Bone marrow (tissue), 2 donors: ENCODE measurements at regions not wholly inside any gene's neighbourhood (a gene's known extent, or its start where the extent isn't known, plus 50 kb on each side); places are given as distances from the start of the nearest gene placed in this dataset.
"Not testable (repeated sequence)": the region's sequence is repeated elsewhere in the genome, so short reads cannot be mapped to it uniquely, and the experiment has no call there.

ENCODE experiments used
- DNase-seq, 2 donors: peaks; one replicate each; lab custom pipeline; 2025; lab: John Stamatoyannopoulos, UW

- no peak for DNase-seq
Observed at GRCh38 chr5:8720506-8720905, 825.4 kb downstream of the SEMA5A start.

DNA sequence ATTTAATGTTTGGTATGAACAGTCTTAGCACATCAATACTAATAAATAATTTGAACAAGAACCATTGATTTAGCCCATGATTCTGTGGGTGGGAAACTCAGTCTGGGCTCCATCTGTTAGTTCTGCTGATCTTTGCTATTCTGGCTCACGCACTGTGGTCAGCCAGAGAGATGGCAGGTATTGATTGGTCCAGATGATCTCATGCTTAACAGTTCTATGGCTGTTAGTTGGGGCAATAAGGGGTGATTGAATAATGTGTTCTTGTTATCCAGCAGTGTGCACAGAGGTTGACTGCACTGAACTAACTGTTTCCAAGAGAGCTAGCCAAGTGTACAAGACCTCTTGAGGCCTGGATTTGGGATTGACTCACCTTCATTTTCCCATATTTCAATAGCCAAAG lies 824.3 kb downstream of the SEMA5A start:
- DNase-seq: no peak

DNA sequence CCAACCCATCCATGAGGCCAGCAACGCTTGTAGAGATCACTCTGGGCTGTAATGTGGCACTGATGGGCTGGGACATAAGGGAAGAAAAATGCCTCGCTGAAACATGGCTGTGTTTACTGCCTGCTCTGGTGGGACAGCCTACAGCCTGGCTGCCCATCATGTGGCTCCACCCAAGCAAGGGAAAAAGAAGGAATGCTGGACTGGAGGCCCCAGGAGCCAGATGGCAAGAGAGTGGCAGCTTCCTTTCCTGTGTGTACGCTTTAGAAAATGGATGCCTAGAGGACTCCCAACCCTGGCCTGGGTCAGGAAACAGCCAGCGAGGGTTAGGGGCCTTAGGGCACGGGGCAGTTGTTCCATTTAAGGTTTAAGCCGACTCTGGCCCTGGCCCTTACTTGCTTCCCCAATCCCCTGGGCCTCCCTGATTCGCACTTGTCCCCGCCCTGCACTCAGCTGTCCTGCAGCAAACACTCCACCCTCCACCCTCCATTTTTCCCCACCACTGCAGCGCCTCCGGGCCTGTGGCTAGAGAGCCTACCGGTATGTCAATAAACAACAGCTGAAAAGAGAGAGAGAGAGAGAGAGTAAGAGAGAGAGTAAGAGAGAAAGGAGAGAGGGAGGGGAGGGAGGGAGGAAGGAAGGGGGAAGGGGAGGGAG lies 819.4 kb downstream of the SEMA5A start:
- no peak for DNase-seq

DNA sequence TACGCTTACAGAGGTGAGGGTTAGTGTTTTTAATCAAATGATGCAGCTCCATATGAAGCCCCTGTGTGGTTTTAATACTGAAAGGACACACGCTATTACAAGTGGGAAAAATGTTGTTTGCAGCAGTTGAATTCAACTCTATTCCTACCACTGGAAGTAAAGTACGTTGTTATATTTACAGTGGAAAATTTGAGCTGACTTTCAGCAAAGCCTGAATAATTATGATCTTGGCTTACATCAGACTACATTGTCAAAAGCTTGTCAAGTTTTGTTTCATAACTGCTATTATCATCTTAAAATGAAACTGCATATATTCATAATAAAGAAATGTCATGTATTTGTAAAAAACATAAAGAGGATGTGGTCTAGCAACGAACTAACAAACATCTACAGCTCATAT lies 818.5 kb downstream of the SEMA5A start:
- no peak for DNase-seq

DNA sequence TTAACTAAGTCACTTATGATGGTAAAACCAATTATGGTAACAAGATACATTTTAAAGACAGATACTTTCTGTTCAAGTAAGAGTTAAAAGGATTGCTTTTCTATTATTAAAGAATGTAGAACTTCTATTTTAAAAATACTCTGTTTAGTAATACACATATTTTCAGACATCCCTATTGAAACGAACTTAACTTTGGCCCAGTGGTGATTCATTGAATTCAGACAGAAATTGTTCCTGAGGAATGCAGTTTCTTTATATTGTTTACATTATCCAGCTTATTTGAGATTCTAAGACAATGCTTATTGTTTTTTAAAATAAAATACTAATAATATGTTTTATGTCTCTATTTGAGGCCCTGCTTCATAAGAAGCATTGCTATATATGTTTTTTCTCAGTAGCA lies 816.4 kb downstream of the SEMA5A start:
- no peak for DNase-seq

DNA sequence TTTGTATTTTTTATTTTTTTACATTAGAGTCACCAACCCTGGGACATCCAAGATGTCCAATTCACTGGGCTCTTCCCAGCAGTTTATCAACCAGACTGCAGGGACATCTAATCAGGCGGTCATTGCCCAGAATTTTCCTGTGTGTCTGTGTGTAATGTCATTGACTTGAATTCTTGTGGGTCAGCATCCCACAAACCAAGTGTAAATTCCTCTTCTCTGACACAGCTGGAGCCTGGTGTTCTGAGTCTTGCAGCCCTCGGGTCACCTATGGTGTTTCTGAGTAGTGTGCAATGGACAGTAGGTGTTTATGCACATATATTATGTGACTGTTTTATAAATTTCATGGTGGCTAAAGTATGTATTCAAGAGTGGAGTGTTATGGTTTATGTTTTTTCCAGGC lies 815.7 kb downstream of the SEMA5A start:
- no peak for DNase-seq

- DNase-seq: not testable (repeated sequence)
Observed at GRCh38 chr5:8731110-8731509, 814.8 kb downstream of the SEMA5A start.

DNA sequence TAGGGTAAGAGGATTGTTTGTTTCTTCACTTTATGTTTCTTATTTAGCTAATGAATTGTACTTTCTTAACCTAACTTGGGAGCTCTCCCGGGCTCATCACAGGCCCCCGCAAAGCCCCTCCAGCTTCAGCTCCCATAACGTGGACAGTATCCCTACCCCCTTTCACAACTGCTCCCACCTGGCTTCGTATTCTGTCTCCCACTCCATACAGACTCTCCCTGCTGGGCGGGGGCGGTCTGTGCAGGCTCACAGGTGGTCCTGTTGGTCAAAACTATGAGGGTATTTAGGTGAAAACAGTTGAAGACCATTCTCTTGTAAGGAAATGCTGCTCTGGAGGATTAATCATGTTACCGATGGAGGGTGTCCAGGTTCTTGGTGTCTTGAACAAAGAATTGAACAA lies 805.3 kb downstream of the SEMA5A start:
- no peak for DNase-seq

DNA sequence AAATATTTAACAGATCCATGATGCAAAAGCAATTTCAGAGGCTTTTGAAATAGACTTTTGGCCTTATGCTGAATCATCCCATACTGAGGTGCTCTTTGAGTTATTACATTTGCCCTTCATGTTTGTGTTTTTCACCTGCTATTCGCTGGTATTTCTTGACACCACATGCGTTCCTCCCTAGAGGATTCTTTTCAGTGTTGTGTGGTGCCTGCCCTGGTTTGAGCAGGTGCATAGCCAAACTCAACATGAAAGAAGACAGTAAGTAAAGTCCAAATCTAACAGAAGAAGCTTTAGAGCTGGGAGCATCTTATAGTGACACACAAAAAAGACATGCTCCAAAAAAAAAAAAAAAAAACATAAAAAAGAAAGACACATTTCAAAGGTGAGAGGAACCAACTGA lies 796.3 kb downstream of the SEMA5A start:
- DNase-seq: no peak

- no peak for DNase-seq
Observed at GRCh38 chr5:8750100-8750499, 795.8 kb downstream of the SEMA5A start.

GRCh38 chr5:8751971-8752370 lies 793.9 kb downstream of the SEMA5A start:
- DNase-seq: no peak

- DNase-seq: no peak
Observed at GRCh38 chr5:8752595-8752994, 793.3 kb downstream of the SEMA5A start.

- no peak for DNase-seq
Observed at GRCh38 chr5:8756498-8757084, 789.3 kb downstream of the SEMA5A start.

- DNase-seq: no peak
Observed at GRCh38 chr5:8765886-8766285, 780.0 kb downstream of the SEMA5A start.

DNA sequence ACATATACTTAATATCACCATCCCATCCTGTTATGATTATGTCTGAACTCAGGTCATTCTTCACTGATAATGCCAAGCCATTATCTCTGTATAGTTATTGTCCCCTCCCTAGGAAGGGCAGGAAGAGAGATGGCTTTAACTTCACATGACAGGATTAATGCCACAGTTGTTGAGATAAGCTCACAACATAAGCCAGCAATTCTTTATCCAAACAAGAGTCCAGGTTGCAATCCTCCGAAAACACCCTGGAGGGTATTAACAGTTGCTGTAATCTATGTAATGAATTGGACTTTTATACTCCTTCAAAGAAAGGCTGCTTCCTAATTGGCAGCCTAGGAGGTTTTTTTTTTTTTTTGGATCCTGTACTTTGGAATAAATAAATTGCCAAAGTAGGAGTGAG lies 779.4 kb downstream of the SEMA5A start:
- DNase-seq: no peak

DNA sequence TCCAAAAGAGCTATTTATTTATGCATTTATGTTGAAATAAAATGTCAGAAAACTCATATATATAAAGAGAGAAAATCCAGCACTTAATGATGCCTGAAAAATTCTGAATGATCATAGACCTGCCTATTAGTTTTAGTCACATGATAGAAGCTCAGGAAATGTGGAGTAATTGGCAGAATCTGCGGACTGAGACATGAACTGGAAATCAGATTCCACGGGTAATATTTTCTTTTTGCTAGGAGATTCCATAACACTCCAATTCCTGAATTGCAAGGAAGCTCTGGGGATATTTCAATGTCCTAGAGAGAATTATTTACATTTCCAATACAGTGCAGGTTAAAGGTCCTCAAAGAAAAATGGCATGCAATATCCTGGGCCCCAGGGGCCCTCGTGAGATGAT lies 778.8 kb downstream of the SEMA5A start:
- no peak for DNase-seq

GRCh38 chr5:8767746-8768145 lies 778.1 kb downstream of the SEMA5A start:
- no peak for DNase-seq

DNA sequence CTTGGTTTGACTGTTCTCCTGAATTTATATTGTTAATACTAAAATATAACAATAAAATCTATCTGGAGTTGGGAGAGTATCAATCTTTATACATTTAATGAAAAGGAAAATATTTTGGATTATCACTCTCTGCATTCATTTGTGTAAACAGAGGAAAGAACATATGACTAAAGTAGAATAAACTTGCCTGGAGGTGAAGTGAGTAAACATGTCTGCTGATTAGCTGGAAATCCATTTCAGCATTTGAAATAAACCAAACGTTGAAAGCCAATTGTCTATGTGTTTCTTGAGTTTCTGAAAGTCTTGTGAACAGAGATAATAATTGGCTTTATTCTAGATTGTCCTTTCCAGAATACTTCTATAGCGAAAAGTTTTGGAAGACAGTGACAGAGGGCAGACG lies 776.2 kb downstream of the SEMA5A start:
- DNase-seq: no peak

DNA sequence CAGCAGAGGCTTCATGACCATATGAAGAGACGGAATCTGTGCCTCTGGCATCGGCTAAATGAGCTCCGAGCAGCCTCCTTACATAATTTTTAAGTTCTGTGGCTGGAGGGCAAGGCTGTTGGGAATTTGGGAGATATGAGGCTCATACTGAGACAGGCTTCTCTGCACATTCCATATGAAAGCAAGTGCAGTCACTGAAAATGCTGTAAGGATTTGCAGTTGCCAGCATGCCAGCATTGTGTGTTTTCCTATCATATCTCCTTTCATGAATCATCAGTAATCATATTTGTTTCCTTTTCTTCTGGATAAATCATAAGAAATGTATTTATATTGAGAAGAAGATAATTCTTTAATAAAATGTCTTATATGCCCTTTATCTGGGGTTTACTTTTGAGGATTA lies 775.4 kb downstream of the SEMA5A start:
- DNase-seq: no peak

DNA sequence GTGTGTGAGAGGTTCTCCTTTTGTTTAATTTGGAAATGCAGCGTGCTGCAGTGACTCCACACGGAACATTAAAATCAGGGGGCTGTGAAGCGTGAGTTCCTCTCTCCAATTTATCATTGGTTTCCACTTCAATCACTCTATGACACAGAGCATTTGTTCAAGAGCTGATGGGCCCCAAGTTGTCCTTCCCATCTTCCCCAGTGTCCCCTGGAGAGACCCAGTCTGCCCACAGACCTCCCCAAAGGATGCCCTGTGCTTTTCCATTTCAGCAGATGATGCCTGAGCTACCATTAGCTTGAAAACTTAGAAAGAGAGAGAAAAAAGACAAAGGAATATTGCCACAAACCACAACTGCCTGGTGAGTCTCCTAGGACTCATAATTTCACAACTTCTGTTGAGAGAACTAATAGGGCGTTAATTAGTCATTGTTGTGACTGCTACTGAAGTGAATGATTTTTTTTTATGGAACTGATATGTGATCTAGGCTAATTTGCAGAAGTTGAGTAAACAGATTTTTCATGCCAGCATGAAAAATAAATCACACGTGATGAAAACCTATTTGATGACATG lies 772.7 kb downstream of the SEMA5A start:
- no peak for DNase-seq

GRCh38 chr5:8784692-8785091 lies 761.2 kb downstream of the SEMA5A start:
- DNase-seq: no peak

DNA sequence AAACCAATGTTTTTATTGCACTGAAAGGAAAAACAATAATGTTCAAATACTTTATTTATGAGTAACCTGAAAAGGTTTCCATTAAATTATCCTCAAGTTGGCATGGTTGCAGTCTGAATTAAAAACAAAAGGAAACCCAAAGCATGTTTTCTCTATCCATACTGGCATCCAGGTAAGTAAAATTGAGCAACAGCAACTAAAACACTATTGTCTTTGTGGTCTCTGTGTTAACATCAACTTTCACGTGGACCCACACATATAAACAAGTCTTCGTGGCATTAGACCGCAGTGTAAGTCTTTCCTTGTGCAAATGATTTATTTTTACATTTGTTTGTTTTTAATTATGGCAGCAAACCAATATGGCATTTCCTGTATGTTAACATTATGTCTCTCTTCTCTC lies 757.6 kb downstream of the SEMA5A start:
- DNase-seq: no peak

- no peak for DNase-seq
Observed at GRCh38 chr5:8805653-8806052, 740.2 kb downstream of the SEMA5A start.

DNA sequence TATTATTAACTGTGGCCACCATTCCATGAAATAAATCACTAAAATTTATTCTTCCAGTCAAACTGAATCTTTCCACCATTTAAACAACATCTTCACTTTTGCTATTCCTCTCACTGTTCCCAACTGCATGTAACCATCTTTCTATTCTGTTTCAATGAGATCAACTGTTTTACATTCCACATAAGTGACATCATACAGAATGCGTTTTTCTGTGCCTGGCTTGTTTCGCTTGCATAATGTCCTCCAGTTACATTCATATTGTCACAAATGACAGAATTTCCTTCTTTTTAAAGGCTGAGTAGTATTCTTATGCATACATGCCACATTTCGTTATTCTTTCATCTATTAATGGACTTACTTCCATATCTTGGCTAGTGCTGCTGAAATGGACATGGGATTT lies 738.2 kb downstream of the SEMA5A start:
- DNase-seq: no peak
